CD4-positive, alpha-beta T cell treated with Interferon gamma for 1 hour (primary cell): ENCODE measurements at regions not wholly inside any gene's neighbourhood (a gene's known extent, or its start where the extent isn't known, plus 50 kb on each side); places are given as distances from the start of the nearest gene placed in this dataset.

ENCODE experiments used
- DNase-seq: peaks from one replicate; pipeline ENCODE4 v3.0.0-alpha.2; 2020

- DNase-seq: no peak
Observed at GRCh38 chr5:106766916-106767315, 903.8 kb downstream of the EFNA5 start.

- no peak for DNase-seq
Observed at GRCh38 chr5:106759581-106759980, 911.2 kb downstream of the EFNA5 start.

GRCh38 chr5:106759152-106759551 lies 911.6 kb downstream of the EFNA5 start:
- DNase-seq: no peak

GRCh38 chr5:106757672-106758071 lies 913.1 kb downstream of the EFNA5 start:
- DNase-seq: no peak

- no peak for DNase-seq
Observed at GRCh38 chr5:106755789-106756188, 914.9 kb downstream of the EFNA5 start.

- no peak for DNase-seq
Observed at GRCh38 chr5:106755066-106755465, 915.7 kb downstream of the EFNA5 start.

GRCh38 chr5:106749826-106750225 lies 920.9 kb downstream of the EFNA5 start:
- no peak for DNase-seq

GRCh38 chr5:106739127-106739526 lies 931.6 kb downstream of the EFNA5 start:
- no peak for DNase-seq

GRCh38 chr5:106737111-106737510 lies 933.6 kb downstream of the EFNA5 start:
- DNase-seq: no peak

GRCh38 chr5:106732624-106733023 lies 938.1 kb downstream of the EFNA5 start:
- no peak for DNase-seq

- no peak for DNase-seq
Observed at GRCh38 chr5:106730912-106731311, 939.8 kb downstream of the EFNA5 start.

GRCh38 chr5:106730506-106730905 lies 940.2 kb downstream of the EFNA5 start:
- no peak for DNase-seq

GRCh38 chr5:106728208-106728607 lies 942.5 kb downstream of the EFNA5 start:
- DNase-seq: no peak

- no peak for DNase-seq
Observed at GRCh38 chr5:106727071-106727470, 943.7 kb downstream of the EFNA5 start.

GRCh38 chr5:106720367-106720766 lies 950.4 kb downstream of the EFNA5 start:
- no peak for DNase-seq

GRCh38 chr5:106699796-106700195 lies 970.9 kb downstream of the EFNA5 start:
- no peak for DNase-seq

- no peak for DNase-seq
Observed at GRCh38 chr5:106699198-106699597, 971.5 kb downstream of the EFNA5 start.

GRCh38 chr5:106698169-106698568 lies 972.6 kb downstream of the EFNA5 start:
- DNase-seq: no peak

GRCh38 chr5:106691701-106692100 lies 979.0 kb downstream of the EFNA5 start:
- DNase-seq: no peak

GRCh38 chr5:106690585-106690984 lies 980.2 kb downstream of the EFNA5 start:
- DNase-seq: no peak

GRCh38 chr5:106680330-106680729 lies 990.4 kb downstream of the EFNA5 start:
- no peak for DNase-seq

- DNase-seq: no peak
Observed at GRCh38 chr5:106677057-106677456, 993.7 kb downstream of the EFNA5 start.

- DNase-seq: no peak
Observed at GRCh38 chr5:106675687-106676086, 995.0 kb downstream of the EFNA5 start.

- no peak for DNase-seq
Observed at GRCh38 chr5:106673941-106674340, 996.8 kb downstream of the EFNA5 start.

- no peak for DNase-seq
Observed at GRCh38 chr5:106661866-106662265, 1008.9 kb downstream of the EFNA5 start.

- no peak for DNase-seq
Observed at GRCh38 chr5:106660681-106661080, 1010.1 kb downstream of the EFNA5 start.
